HG02938 (cell line): ENCODE measurements at regions not wholly inside any gene's neighbourhood (a gene's known extent, or its start where the extent isn't known, plus 50 kb on each side); places are given as distances from the start of the nearest gene placed in this dataset.
A peak's percentile ranks its signal among the peaks of the same experiment; 100 is the strongest.
"Not testable (repeated sequence)": the region's sequence is repeated elsewhere in the genome, so short reads cannot be mapped to it uniquely, and the experiment has no call there.

Experiments
- ATAC-seq: cut with Tn5 transposase; IDR thresholded peaks from one replicate; pipeline ENCODE4 v1.9.1; 2021; ENCODE audit warnings: mild to moderate bottlenecking, moderate library complexity; ENCODE audit not compliant: unreplicated experiment

DNA sequence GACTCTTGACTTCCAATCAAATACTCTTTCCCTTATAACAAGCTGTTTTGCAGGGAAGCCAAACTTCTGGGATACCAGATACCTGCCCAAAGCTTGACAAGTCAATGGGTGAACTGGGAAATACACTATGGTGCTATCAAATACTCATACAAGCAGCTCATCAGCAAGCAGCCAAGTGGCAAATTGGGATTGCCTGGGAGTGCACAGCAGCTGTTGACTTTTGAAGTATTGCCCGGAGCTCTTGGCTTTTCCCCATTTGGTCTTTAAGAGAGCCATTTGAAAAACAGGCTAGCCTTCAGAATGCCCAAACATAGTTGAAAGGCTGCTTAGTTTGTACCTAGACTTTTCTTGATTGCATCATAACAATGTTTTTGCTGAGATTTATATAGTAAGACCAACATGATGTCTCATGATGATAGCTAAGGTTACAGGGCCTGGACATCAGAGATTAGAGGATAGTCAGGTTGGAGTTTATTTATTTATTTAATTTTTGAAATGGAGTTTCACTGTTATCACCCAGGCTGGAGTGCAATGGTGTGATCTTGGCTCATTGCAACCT lies 210.1 kb upstream of the ZNF608 start:
- no peak for ATAC-seq

- ATAC-seq = no peak
Observed at GRCh38 chr5:124957063-124957462, 210.6 kb upstream of the ZNF608 start.

DNA sequence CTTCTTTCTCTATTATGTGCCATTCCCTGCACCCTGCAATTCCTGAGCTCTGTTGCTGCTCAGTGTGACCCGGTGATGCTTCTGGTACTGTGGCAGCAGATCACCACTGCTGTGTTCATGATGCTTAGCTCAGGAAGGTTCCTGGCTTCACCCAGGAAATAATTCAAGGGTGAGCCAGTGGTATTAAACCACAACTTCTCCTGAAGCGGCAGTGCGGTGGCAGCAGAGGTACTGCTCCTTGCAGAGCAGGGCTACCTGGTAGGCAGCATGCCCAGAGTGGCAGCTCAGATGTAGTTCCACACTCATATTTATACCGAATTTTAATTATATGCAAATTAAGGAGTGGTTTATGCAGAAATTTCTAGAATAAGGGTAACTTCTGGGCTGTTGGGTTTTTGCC lies 213.8 kb upstream of the ZNF608 start:
- ATAC-seq = no peak

DNA sequence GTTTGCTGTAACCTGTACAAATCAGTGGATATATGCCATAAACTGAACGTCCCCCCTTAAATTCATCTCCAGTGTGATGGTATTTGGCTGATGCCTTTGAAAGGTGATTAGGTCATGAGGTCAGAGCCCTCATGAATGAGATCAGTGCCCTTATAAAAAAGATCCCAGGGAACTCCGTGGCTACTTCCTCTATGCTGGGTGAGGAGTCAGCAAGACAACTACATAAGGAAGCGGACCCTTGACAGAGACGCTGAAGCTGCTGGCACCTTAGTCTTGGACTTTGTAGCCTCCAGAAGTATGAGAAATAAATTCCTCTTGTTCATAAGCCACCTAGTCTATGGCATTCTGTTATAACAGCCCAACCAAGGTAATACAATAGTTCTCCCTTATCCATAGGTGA lies 215.1 kb upstream of the ZNF608 start:
- ATAC-seq = no peak

DNA sequence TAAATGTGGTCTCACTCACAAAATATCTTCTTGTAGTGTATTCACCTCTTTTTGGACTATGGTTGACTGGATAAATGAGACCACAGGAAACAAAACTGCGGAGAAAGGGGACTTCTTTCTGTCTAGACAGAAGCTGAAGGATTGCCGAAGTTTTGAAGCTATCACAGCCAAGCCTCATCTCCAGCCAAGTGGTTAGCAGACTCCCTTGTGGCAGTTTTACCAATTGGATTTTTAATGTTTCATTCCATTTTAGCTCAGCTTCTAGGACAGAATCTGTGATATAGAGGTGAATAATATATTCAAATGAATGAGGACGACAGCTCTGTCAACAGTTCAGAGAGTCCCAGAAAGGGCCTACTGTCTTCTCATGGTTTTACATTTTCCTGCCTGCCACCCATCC lies 215.7 kb upstream of the ZNF608 start:
- no peak for ATAC-seq

DNA sequence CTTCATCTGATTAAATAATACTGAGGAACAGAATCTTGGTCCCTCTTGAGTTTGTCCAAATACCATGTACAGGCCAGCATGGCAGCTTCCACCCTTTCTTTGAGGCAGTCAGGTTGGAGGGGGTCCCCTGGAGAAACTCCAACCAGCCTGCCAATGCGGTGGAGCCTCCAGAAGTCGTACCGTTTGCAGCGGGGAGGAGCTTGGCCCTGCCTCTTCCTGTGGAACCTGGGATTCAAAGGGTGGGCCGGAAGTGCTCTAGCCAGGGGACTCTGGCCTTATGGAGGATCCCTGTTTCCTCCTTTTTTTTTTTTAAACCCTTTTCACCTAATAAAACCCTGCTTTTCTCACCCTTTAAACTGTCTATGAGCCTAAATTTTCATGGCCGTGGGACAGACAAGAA lies 216.3 kb upstream of the ZNF608 start:
- ATAC-seq = no peak

- ATAC-seq = no peak
Observed at GRCh38 chr5:124963236-124963919, 216.9 kb upstream of the ZNF608 start.

DNA sequence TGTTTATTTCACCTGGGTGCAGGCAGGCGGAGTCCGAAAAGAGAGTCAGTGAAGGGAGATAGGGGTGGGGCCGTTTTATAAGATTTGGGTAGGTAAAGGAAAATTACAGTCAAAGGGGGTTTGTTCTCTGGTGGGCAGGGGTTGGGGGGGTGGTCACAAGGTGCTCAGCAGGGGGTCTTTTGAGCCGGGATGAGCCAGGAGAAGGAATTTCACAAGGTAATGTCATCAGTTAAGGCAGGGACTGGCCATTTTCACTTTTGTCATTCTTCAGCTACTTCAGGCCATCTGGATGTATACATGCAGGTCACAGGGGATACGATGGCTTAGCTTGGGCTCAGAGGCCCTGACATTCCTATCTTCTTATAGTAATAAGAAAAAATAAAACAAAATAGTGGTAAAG lies 220.3 kb upstream of the ZNF608 start:
- ATAC-seq = not testable (repeated sequence)

- not testable (repeated sequence) for ATAC-seq
Observed at GRCh38 chr5:124970381-124970780, 223.9 kb upstream of the ZNF608 start.

GRCh38 chr5:124972703-124973102 lies 226.3 kb upstream of the ZNF608 start:
- ATAC-seq = no peak

DNA sequence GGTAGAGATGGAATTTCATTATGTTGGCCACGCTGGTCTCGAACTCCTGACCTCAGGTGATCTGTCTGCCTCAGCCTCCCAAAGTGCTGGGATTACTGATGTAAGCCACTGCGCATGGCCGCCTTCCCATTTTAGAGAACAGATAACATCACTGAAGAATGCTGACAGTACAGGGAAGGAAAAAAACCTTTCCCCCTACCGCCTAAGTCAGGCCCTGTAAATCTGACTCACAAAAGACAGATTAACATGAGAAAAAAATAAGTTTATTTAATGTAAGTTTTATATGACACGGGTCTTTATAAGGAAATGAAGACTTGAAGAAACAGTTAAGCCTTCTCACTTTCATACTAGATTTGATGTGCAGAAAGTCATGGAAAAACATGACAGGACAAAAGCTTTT lies 227.2 kb upstream of the ZNF608 start:
- no peak for ATAC-seq

DNA sequence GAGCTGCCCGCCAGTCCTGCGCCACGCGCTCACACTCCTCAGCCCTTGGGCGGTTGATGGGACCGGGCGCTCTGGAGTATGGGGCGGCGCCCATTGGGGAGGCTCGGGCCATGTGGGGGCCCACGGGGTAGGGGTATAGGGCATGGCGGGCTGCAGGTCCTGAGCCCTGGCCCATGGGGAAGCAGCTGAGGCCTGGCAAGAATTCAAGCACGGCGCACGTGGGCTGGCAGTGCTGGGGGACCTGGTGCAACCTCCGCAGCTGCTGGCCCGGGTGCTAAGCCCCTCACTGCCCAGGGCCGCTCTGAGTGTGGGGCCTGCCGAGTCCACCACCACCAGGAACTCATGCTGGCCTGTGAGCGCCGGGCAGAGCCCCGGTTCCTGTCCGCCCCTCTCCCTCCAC lies 229.6 kb upstream of the ZNF608 start:
- ATAC-seq = no peak

DNA sequence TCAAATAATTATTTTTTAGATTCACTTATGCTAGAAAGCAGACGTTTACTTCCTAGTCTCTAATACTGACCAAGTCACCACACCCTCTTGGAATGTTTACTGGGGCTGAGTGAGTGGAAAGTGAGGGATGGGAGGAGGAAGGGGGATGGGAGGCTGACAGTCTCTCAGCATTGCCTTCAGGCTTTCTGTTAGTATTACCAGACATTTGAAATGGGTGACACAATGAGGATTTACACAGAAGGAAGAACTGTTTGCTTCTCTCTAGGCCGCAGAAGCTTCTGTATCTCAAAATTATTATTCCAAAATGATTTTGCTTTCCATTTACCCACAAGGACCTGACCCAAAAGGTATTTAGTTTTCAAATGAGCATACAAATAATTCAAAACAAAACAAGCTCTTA lies 232.8 kb upstream of the ZNF608 start:
- ATAC-seq = no peak

DNA sequence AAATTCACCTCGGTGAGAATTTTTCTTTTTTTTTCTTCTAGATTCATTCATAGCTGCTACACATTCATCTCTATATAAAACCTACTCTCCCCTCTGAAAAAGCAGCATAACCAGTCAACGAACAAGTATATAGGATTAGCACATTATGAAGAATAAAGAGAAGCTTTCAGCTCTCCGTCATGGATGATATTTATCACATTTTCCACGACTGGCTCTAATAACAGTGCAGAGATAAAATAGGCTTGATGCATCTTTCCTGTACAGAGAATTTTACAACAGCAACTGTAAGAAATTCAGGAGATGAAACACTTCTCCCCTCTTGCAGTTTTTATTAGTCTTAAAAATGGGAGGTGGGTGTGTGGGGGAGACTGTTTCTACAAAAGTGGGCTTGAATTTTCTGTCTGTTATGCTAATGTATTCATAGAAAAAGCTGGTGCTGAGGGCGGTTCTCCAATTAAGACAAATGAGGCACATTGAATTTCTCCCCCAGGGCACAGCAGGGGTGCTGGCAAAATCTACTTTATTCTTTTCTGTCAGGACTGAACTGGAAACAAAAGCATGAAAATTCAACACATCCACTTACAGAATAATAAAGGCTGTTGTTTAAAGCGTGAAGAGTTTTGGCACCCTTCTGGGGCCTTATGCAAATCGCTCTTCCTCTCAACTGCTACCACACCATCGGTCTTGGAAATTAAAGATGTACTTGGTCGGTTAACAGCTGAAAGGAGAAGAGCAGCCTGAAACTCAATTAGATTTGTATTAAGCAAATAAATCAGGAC lies 233.9 kb upstream of the ZNF608 start:
- ATAC-seq = peak; percentile 92

- no peak for ATAC-seq
Observed at GRCh38 chr5:124981901-124982300, 235.5 kb upstream of the ZNF608 start.

GRCh38 chr5:124986170-124986569 lies 239.7 kb upstream of the ZNF608 start:
- ATAC-seq = no peak

DNA sequence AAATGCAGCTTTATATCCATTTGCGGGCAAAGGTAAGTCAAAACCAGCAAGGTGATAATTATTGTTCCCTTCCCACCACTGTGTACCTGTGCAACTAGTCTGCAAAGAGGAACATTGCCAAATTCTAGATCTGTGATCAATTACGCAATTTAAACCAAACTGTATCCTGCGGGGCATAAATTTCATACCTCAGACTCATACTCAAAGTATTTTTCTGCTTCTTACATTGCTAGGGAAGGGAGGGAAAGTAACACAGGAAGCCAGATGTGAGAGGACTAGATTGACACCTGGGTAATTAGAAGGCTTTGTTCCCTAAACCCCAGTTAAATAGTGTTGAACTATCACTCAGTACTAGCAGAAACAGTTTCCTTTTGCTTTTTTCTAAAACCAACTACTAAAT lies 240.2 kb upstream of the ZNF608 start:
- no peak for ATAC-seq

- not testable (repeated sequence) for ATAC-seq
Observed at GRCh38 chr5:124987786-124988185, 241.3 kb upstream of the ZNF608 start.

- no peak for ATAC-seq
Observed at GRCh38 chr5:124990723-124991122, 244.3 kb upstream of the ZNF608 start.

DNA sequence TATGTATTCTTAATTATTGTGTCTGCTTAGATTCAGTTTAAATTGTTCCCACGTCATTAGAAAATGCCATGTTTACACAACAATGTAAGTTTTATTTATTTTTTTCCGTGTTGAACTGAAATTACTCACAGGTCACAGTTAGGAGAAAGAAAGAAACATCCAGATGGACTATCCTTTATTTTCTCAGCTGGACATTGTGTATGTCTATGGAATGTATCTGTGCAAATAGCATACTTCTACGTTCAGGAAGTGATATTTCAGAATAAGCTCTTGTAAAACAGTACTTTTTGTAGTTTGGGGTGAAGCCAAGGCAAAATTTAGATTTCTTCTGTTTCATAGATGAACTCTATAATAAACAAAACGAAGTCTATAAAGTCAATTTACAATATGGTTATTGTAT lies 249.0 kb upstream of the ZNF608 start:
- no peak for ATAC-seq

GRCh38 chr5:124996023-124996763 lies 249.8 kb upstream of the ZNF608 start:
- no peak for ATAC-seq

DNA sequence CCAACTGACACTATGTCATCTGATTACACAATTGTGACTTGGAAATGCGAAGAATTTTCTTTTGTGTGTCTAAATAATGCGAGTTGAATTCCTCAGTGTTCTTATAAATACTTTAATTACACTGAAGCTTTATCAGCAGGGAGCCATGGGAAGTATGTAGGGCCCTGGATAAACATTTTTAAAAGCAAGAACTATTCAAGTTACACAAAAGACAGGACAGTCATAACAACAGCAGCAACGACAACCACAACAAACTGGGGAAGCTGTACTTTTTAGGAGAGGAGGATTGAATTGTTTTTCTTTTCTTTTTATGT lies 250.3 kb upstream of the ZNF608 start:
- no peak for ATAC-seq
